HG02571 (cell line): ENCODE measurements at regions not wholly inside any gene's neighbourhood (a gene's known extent, or its start where the extent isn't known, plus 50 kb on each side); places are given as distances from the start of the nearest gene placed in this dataset.
A peak's percentile ranks its signal among the peaks of the same experiment; 100 is the strongest.
"Not testable (repeated sequence)": the region's sequence is repeated elsewhere in the genome, so short reads cannot be mapped to it uniquely, and the experiment has no call there.

Experiments
- ATAC-seq: cut with Tn5 transposase; IDR thresholded peaks from one replicate; pipeline ENCODE4 v1.9.1; 2021; ENCODE audit warnings: mild to moderate bottlenecking, moderate library complexity; ENCODE audit not compliant: unreplicated experiment

DNA sequence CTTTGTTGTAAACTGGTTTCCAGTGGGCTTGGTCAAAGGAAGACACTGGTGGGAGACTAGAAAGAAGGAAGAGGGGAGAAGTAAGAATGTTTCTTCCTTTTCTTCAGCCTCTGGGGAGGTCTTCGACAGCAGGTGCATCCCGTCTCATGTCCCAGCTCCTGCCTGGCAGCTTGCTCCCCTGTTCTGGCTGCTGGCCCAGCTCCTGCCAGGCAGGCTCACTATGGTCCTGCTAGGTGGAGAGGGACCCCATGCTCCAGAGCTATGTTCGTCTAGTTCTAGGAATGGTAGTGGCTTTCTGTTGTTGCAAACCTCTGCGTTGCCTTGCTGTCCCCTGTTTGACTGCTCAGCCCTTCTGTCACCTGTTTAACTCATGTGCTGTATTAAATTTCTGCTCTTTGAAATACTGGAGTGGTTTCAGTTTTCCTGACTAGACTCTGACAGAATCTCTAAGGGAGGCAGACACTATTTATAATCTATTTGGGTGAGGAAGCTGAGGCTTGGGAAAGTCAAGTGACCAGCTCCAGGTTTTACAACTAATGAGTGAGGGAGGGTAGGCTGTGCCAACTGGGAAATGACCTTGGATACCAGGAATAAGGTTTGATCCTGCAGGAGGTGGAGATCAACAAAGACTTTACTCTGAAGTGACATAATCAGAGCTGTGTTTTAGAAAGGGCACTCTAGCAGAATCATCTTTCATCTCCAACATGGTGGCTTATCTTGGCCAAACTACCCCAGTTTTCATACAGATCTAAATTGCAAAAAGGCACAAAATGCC is 94.7 kb upstream of the DDHD1 start:
- no peak for ATAC-seq

DNA sequence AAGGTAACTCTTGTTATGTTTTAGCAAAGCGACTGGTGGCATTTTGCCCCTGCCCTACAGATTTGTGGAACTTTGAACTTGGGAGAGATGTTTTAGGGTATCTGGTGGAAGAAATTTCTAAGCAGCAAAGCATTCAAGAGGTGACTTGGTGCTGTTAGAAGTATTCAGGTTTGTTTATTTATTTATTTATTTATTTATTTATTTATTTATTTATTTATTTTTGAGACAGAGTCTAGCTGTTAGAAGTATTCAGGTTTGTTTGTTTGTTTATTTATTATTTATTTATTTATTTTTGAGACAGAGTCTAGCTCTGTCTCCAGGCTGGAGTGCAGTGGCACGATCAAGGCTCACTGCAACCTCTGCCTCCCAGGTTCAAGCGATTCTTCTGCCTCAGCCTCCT is 89.8 kb upstream of the DDHD1 start:
- ATAC-seq = not testable (repeated sequence)

DNA sequence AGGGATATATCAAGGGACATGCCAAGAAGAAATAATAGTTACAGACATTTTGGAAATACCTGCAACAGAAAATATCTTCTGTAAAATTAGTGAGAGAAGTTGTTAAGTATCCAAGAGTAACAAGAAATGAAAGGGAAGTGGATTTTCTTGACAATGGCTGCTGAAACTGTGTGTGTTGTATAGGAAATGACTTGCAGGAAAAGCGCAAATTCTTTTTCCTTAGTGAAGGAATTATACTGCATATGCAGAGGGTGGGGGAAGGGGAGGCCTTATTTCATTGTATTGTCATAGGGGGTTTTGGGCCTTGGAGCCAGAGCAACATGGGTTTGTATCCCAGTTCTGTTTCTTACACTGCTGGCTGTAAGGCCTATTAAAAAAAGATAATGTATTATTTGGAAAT is 84.4 kb upstream of the DDHD1 start:
- no peak for ATAC-seq

DNA sequence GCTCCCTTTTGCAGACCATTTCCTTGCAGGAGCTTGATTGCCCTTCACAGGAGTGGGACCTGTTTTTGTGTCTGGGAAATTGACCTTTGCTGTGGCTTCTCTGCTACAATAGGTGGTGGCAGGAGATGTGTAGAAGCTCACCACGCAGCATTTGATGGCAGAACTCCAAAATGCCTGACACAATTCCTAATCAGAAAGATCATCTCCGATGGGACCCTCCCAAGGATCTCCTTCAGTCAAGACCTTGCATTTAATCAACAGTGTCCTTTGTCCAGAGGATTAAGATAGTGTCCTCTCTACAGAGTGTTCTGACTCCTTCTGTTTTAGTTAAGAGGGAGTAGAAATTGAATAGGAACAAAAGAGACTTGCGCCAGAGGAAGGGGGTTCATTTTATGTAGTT is 83.6 kb upstream of the DDHD1 start:
- ATAC-seq = no peak

DNA sequence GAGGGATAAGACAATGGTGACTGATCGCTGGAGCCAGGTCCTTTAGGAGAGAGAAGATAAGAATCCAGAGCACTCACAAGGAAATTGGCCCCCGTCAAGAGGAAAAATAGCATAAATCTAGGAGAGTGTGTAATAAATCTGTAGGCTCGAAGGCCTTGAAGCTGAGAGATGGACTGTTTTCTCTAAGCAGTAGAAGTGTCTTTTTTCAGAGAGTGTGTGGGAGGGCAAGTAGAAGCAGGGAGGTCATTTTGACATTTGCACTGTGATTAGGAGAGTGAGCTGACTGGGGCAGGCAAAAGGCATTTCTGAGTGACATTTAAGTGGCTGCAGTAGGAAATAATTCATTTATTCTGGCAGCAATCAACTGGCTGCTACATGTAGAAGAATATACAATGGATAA is 78.0 kb upstream of the DDHD1 start:
- no peak for ATAC-seq

DNA sequence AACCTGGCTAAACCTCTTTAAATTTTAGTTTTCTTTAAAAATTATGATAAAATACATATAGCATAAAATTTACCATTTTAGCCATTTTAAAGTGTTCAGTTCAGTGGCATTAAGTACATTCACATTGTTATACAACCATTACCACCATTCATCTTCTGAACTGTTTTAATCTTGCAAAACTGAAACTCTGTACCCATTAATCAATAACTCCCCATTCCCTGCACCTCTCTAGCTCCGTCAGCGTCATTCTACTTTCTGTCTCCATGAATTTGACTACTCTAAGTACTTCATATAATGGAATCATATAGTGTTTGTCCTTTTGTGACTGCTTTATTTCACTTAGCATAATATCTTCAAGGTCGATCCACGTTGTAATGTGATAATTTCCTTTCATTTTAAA is 75.8 kb upstream of the DDHD1 start:
- no peak for ATAC-seq

DNA sequence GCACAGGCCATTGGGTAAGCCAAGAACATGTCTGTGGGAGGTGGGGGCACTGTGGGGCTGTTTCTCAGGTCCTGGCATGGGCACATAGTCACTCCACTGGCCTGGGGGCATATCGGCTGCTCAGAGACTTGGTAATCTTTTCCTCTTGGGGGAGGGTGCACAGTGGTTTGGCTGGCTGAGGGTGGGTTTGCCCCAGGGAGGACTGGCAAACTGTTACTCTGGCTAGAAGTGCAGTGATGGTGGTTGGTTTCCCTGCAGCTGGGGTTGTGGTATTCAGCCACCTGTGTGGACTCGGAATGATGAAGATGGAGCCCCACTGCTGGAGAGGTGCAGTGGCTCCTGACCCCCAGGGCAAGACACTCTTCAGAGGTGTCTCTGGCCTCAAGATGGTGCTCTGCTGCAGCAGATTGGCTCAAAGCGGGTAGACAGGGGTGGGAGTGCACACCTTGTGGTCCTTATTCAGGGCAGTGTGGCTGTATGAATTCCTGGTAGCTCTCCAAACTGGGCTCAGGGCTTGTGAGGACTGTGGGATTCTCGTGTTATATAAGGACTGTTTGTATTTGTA is 74.1 kb upstream of the DDHD1 start:
- ATAC-seq = no peak

DNA sequence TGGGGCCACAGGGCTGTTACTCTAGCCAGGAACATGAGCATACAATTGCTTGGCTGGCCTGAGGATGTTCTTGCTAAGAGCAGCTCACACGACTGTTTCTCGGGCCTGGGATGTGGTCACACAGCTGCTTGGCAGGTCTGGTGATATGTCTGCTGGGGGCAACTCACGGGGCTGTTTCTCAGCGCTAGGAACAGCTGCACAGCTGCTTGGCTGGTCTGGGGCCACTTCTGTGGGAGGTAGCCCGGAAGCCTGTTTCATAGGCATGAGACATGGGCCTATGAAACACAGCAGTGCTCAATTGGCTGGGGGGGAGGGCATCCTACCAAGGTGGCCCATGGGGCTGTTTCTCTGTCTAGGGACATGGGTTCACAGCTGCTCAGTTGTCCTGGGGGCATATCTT is 73.4 kb upstream of the DDHD1 start:
- no peak for ATAC-seq

DNA sequence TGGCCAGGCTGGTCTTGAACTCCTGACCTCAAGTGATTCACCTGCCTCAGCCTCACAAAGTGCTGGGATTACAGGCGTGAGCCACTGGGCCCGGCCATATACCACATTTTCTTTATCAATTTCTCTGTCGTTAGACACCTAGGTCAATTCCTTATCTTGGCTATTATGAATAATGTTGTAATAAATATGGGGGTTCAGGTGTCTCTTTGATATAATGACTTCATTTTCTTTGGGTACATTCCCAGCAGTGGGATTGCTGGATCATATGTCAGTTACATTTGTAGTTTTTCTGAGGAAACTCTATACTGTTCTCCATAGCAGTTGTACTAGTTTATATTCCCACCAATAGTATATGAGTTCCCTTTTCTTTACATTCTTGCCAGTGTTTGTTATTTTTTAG is 67.8 kb upstream of the DDHD1 start:
- no peak for ATAC-seq

DNA sequence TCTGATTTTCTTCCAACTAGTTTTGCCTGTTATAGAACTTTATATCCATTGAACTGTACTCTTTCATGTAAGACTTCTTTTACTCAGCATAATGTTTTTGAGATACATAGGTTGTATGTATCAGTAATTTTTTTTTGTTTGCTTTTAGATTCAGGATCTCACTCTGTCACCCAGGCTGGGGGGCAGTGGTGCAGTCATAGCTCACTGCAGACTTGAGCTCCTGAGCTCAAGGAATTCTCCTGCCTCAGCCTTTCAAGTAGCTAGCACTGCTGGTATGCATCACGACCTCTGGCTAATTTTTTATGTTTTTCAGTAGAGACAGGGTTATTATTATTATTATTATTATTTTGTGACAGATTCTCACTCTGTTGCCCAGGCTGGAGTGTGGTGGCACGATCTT is 65.0 kb upstream of the DDHD1 start:
- ATAC-seq = no peak

DNA sequence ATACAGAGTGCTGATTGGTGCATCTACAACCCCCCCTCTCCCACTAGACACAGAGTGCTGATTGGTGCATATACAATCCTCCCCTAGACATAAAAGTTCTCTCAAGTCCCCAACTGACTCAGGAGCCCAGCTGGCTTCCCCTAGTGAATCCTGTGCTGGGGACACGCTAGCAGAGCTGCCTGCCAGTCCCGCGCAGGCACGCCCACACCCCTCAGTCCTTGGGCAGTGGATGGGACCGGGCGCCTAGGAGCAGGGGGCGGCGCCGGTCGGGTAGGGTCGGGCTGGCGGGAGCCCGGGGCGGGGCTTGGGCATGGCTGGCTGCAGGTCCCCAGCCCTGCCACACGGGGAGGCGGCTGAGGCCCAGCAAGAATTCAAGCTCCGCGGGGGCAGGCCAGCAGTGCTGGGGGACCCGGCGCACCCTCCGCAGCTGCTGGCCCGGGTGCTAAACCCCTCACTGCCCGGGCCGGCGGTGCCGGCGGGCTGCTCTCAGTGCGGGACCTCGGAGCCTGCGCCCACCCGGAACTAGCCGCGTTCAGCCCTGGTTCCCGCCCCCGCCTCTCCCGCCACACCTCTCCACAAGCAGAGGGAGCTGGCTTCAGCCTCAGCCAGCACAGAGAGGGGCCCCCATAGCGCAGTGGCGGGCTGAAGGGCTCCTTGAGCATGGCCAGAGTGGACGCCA is 64.3 kb upstream of the DDHD1 start:
- ATAC-seq = peak; percentile 97

DNA sequence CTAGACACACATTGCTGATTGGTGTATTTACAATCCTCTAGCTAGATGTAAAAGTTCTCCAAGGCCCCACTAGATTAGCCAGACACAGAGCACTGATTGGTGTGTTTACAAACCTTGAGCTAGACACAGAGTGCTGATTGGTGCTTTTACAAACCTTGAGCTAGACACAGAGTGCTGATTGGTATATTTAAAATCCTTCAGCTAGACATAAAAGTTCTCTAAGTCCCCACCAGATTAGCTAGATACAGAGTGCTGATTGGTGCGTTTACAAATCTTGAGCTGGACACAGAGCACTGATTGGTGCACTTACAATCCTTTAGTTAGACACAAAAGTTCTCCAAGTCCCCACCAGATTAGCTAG is 63.8 kb upstream of the DDHD1 start:
- not testable (repeated sequence) for ATAC-seq

DNA sequence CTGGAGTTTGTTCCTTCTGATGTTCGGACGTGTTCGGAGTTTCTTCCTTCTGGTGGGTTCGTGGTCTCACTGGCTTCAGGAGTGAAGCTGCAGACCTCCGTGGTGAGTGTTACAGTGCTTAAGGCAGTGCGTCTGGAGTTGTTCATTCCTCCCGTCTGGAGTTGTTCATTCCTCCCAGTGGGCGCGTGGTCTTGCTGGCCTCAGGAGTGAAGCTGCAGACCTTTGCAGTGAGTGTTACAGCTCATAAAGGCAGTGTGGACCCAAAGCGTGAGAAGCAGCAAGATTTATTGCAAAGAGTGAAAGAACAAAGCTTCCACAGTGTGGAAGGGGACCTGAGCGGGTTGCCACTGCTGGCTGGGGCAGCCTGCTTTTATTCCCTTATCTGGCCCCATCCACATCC is 63.4 kb upstream of the DDHD1 start:
- ATAC-seq = not testable (repeated sequence)

DNA sequence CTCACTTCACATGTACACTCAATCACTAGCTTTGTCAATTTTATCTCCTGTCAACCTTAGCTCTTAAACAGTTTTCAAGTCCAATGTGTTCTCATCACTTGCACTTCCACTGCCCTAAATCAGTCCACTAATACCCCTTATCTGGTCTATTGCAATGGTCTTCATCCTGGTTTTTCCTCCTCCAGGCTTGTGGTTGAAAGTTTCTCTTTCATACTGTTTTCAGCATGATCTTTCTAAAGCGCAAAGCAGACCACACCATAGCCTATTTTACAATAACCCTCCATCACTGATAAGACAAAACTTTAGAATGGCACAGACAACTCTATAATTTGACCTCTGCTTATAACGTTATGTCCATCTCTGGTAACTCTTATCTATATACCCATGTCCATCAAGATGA is 62.0 kb upstream of the DDHD1 start:
- ATAC-seq = no peak

DNA sequence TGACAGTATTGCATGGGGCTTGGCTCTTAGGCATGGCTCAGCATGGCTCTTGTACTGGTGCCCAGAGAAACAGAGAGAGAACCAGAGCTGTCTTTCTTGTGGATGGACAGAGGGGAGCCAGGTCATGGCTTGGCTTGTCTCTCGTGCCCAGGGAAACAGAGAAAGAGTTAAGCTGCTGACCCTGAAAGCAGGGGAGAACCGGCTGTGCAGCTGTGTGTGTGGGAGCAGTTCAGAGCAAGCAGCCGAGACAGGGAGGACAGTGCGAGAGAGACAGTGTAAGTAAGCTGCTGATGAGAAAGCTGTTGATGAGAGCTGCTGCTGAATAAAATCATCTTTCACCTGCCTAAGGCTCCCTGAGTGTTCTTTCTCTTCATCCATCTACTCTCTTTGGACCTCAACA is 61.3 kb upstream of the DDHD1 start:
- no peak for ATAC-seq

DNA sequence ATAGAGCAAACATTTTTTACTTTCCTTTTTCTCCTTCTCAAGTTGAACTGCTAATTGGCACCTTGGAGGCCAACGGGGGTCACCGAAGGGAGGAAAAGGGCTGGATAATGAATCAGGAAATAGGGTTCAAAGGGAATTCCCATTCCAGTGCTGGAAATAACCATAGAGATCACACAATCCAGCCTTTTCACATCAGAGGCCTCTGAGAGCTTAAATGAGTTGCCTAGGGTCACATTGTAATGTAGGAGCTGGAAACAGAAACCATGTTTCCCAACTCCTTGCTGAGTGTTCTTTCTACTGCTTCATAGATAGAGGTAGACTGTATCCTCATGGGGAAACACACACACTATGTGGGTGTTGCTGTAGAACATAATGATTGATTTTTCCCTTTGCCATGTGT is 60.6 kb upstream of the DDHD1 start:
- no peak for ATAC-seq

DNA sequence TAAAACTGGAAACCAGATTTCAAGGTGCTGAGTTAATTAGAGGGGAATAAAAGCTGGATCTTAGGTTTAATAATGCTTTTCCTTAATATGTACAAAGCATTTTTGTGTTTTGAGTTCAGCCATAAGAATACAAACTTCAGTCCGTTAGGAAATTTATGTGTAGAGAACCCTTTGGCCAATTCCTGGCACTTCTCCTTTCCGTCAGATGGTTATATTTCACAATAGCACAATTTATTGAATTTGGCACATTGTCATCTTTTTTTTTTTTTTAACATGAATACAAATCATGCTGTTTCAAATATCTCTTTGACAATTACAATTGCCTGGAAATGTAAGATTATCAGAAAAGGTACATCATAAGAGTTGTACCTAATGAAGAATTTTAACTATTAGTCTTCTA is 56.2 kb upstream of the DDHD1 start:
- no peak for ATAC-seq
